ENCODE measurements at regions not wholly inside any gene's neighbourhood (a gene's known extent, or its start where the extent isn't known, plus 50 kb on each side); places are given as distances from the start of the nearest gene placed in this dataset.
"Not testable (repeated sequence)": the region's sequence is repeated elsewhere in the genome, so short reads cannot be mapped to it uniquely, and the experiment has no call there.

- no peak for DNase-seq
Observed at GRCh38 chr10:34058845-34059614, 724.6 kb upstream of the NRP1 start.

GRCh38 chr10:34055410-34055985 lies 721.0 kb upstream of the NRP1 start:
- not testable (repeated sequence) for DNase-seq

- no peak for DNase-seq
Observed at GRCh38 chr10:34049887-34050286, 715.4 kb upstream of the NRP1 start.

GRCh38 chr10:34049469-34049868 lies 715.0 kb upstream of the NRP1 start:
- DNase-seq, result no peak

GRCh38 chr10:34047389-34047788 lies 712.9 kb upstream of the NRP1 start:
- no peak for DNase-seq

- DNase-seq, result no peak
Observed at GRCh38 chr10:34046506-34047034, 712.1 kb upstream of the NRP1 start.

- no peak for DNase-seq
Observed at GRCh38 chr10:34045571-34046190, 711.2 kb upstream of the NRP1 start.

- DNase-seq, result no peak
Observed at GRCh38 chr10:34041871-34042270, 707.4 kb upstream of the NRP1 start.

GRCh38 chr10:34037499-34037898 lies 703.0 kb upstream of the NRP1 start:
- DNase-seq, result no peak

GRCh38 chr10:34035241-34035790 lies 700.8 kb upstream of the NRP1 start:
- DNase-seq, result not testable (repeated sequence)

GRCh38 chr10:34033078-34033477 lies 698.6 kb upstream of the NRP1 start:
- no peak for DNase-seq

- no peak for DNase-seq
Observed at GRCh38 chr10:34032564-34032963, 698.1 kb upstream of the NRP1 start.

GRCh38 chr10:34031400-34031799 lies 696.9 kb upstream of the NRP1 start:
- DNase-seq, result no peak

GRCh38 chr10:34029455-34029854 lies 695.0 kb upstream of the NRP1 start:
- no peak for DNase-seq

- DNase-seq, result no peak
Observed at GRCh38 chr10:34028936-34029335, 694.5 kb upstream of the NRP1 start.

GRCh38 chr10:34024693-34025425 lies 690.4 kb upstream of the NRP1 start:
- no peak for DNase-seq

- no peak for DNase-seq
Observed at GRCh38 chr10:34024282-34024681, 689.8 kb upstream of the NRP1 start.

- no peak for DNase-seq
Observed at GRCh38 chr10:34022195-34022594, 687.7 kb upstream of the NRP1 start.

- no peak for DNase-seq
Observed at GRCh38 chr10:34018784-34019183, 684.3 kb upstream of the NRP1 start.

- no peak for DNase-seq
Observed at GRCh38 chr10:34018129-34018528, 683.7 kb upstream of the NRP1 start.

GRCh38 chr10:34017281-34017680 lies 682.8 kb upstream of the NRP1 start:
- no peak for DNase-seq

GRCh38 chr10:34016576-34016975 lies 682.1 kb upstream of the NRP1 start:
- no peak for DNase-seq

GRCh38 chr10:34015700-34016099 lies 681.2 kb upstream of the NRP1 start:
- no peak for DNase-seq
